ENCODE measurements at regions not wholly inside any gene's neighbourhood (a gene's known extent, or its start where the extent isn't known, plus 50 kb on each side); places are given as distances from the start of the nearest gene placed in this dataset.

- no peak overlapping the region for H3K4me3 ChIP-seq (ENCODE audit: low read depth, low read length)
- no peak for DNase-seq (ENCODE audit: low read depth)
- TF ChIP-seq CTCF (IDR thresholded peaks at IDR 0.05; ENCODE audit: control insufficient read depth, extremely low read depth, insufficient read depth) = no peak
Measured at GRCh38 chr12:31783556-31783955, 54.7 kb upstream of the AMN1 start.

- no peak for TF ChIP-seq CTCF (IDR thresholded peaks at IDR 0.05; ENCODE audit: control insufficient read depth, extremely low read depth, insufficient read depth)
- H3K4me3 ChIP-seq (ENCODE audit: low read depth, low read length) = no peak overlapping the region
- DNase-seq (ENCODE audit: low read depth) = no peak
Measured at GRCh38 chr12:31781894-31782540, 53.2 kb upstream of the AMN1 start.

- no peak for TF ChIP-seq CTCF (IDR thresholded peaks at IDR 0.05; ENCODE audit: control insufficient read depth, extremely low read depth, insufficient read depth)
- DNase-seq (ENCODE audit: low read depth) = peak; percentile 11
- H3K4me3 ChIP-seq (ENCODE audit: low read depth, low read length) = no peak overlapping the region
Measured at GRCh38 chr12:31780096-31780495, 51.3 kb upstream of the AMN1 start.

GRCh38 chr12:31778687-31779086, 49.9 kb upstream of the AMN1 start:
- H3K4me3 ChIP-seq (ENCODE audit: low read depth, low read length) = no peak overlapping the region
- no peak for DNase-seq (ENCODE audit: low read depth)
- TF ChIP-seq CTCF (IDR thresholded peaks at IDR 0.05; ENCODE audit: control insufficient read depth, extremely low read depth, insufficient read depth) = no peak
